Erythroblast (primary cell): ENCODE measurements at regions not wholly inside any gene's neighbourhood (a gene's known extent, or its start where the extent isn't known, plus 50 kb on each side); places are given as distances from the start of the nearest gene placed in this dataset.
"Not testable (repeated sequence)": the region's sequence is repeated elsewhere in the genome, so short reads cannot be mapped to it uniquely, and the experiment has no call there.

ENCODE experiments used
- DNase-seq, 2 experiments: peaks; one replicate each; lab custom pipeline; 2025; lab: John Stamatoyannopoulos, UW
- GATA1 ChIP-seq: IDR thresholded peaks from 2 replicates; pipeline ENCODE4 v1.6.1; 2011; ENCODE audit warnings: low read depth, mild to moderate bottlenecking, control low read depth, low read length, moderate library complexity
- POLR2A ChIP-seq: IDR thresholded peaks from 2 replicates; pipeline ENCODE4 v1.6.1; 2011; ENCODE audit warnings: mild to moderate bottlenecking, low read length

GRCh38 chr20:56890011-56890410 is 260.9 kb downstream of the TFAP2C start:
- no peak for TF ChIP-seq GATA1
- TF ChIP-seq POLR2A, result no peak
- no peak for DNase-seq

GRCh38 chr20:56893226-56893917 is 264.3 kb downstream of the TFAP2C start:
- TF ChIP-seq GATA1 (no peak), POLR2A (no peak)
- DNase-seq, result no peak

GRCh38 chr20:56896447-56896846 is 267.3 kb downstream of the TFAP2C start:
- TF ChIP-seq POLR2A (no peak), GATA1 (no peak)
- no peak for DNase-seq

- no peak for TF ChIP-seq POLR2A
- TF ChIP-seq GATA1, result no peak
- DNase-seq, result no peak
These were observed 268.3 kb downstream of the TFAP2C start for GRCh38 chr20:56897318-56897957.

GRCh38 chr20:56897958-56898349 is 268.8 kb downstream of the TFAP2C start:
- no peak for TF ChIP-seq POLR2A
- no peak for TF ChIP-seq GATA1
- no peak for DNase-seq

- no peak for DNase-seq
- TF ChIP-seq GATA1 (no peak), POLR2A (no peak)
These were observed 270.4 kb downstream of the TFAP2C start for GRCh38 chr20:56899506-56899905.

GRCh38 chr20:56900252-56900651 is 271.1 kb downstream of the TFAP2C start:
- DNase-seq, result no peak
- TF ChIP-seq GATA1, result no peak
- TF ChIP-seq POLR2A, result no peak

- DNase-seq, result no peak
- no peak for TF ChIP-seq GATA1
- no peak for TF ChIP-seq POLR2A
These were observed 274.3 kb downstream of the TFAP2C start for GRCh38 chr20:56903421-56903820.

GRCh38 chr20:56903858-56904257 is 274.8 kb downstream of the TFAP2C start:
- TF ChIP-seq GATA1, result no peak
- no peak for TF ChIP-seq POLR2A
- no peak for DNase-seq

- DNase-seq, result no peak
- no peak for TF ChIP-seq POLR2A
- TF ChIP-seq GATA1, result no peak
These were observed 281.0 kb downstream of the TFAP2C start for GRCh38 chr20:56909918-56910714.

- no peak for DNase-seq
- no peak for TF ChIP-seq GATA1
- no peak for TF ChIP-seq POLR2A
These were observed 282.8 kb downstream of the TFAP2C start for GRCh38 chr20:56911946-56912345.

- no peak for TF ChIP-seq GATA1
- TF ChIP-seq POLR2A, result no peak
- no peak for DNase-seq
These were observed 285.4 kb downstream of the TFAP2C start for GRCh38 chr20:56914532-56914931.

GRCh38 chr20:56916345-56916622 is 287.2 kb downstream of the TFAP2C start:
- DNase-seq, result no peak
- TF ChIP-seq GATA1 (no peak), POLR2A (no peak)

GRCh38 chr20:56920041-56920440 is 290.9 kb downstream of the TFAP2C start:
- not testable (repeated sequence) for DNase-seq

- no peak for DNase-seq
- TF ChIP-seq GATA1 (no peak), POLR2A (no peak)
These were observed 293.4 kb downstream of the TFAP2C start for GRCh38 chr20:56922497-56922896.
